GM12878 (cell line): ENCODE measurements at regions not wholly inside any gene's neighbourhood (a gene's known extent, or its start where the extent isn't known, plus 50 kb on each side); places are given as distances from the start of the nearest gene placed in this dataset.

Source experiments
- ATF7 ChIP-seq: fragments of 450-650 bp; IDR thresholded peaks from 2 replicates; pipeline ENCODE4 v1.6.1; 2016; ENCODE audit warnings: low read depth, mild to moderate bottlenecking
- CHD4 ChIP-seq: fragments of 200-600 bp; sonication (generic); IDR thresholded peaks from 2 replicates; pipeline ENCODE4 v1.6.1; 2016; ENCODE audit warnings: mild to moderate bottlenecking
- CTCF ChIP-seq, 3 experiments: IDR thresholded peaks in 2 of 3; conservative IDR thresholded peaks in 1 of 3; 2 replicates each; pipeline ENCODE4 v1.5.1; 2011; ENCODE audit warnings: low read depth in 3 of 3, low read length in 3 of 3, mild to moderate bottlenecking in 3 of 3, control low read depth in 2 of 3, moderate library complexity in 2 of 3, inconsistent platforms in 1 of 3, mixed read lengths in 1 of 3; ENCODE audit not compliant: control insufficient read depth in 2 of 3, insufficient read depth in 1 of 3; ENCODE audit errors: extremely low read depth in 1 of 3
- ELK1 ChIP-seq: IDR thresholded peaks from 2 replicates; pipeline ENCODE4 v1.6.1; 2012; ENCODE audit warnings: low read depth, low read length, improper control_type of control experiment
- EP300 ChIP-seq, 2 experiments: fragments of 150-350 bp in 1 of 2; IDR thresholded peaks; 2 replicates each; pipeline ENCODE4 v1.6.1; 2011 to 2012; ENCODE audit warnings: low read depth in 2 of 2, low read length in 2 of 2, borderline replicate concordance in 1 of 2, improper control_type of control experiment in 1 of 2, inconsistent platforms in 1 of 2; ENCODE audit not compliant: control insufficient read depth in 1 of 2
- POLR2A ChIP-seq: IDR thresholded peaks from 2 replicates; pipeline ENCODE4 v1.6.1; 2011; ENCODE audit warnings: low read depth, mild to moderate bottlenecking, low read length
- POLR2AphosphoS5 ChIP-seq: IDR thresholded peaks from 2 replicates; pipeline ENCODE4 v1.6.1; 2011; ENCODE audit warnings: mild to moderate bottlenecking, low read length, inconsistent platforms
- RAD21 ChIP-seq: IDR thresholded peaks from 2 replicates; pipeline ENCODE4 v1.6.1; 2011; ENCODE audit warnings: mild to moderate bottlenecking, low read depth, low read length, moderate library complexity; ENCODE audit not compliant: insufficient read depth
- RBBP5 ChIP-seq: fragments of 200-600 bp; sonication (generic); conservative IDR thresholded peaks from 2 replicates; pipeline ENCODE4 v1.6.1; 2016
- REST ChIP-seq: IDR thresholded peaks from 2 replicates; pipeline ENCODE4 v1.6.1; 2012; ENCODE audit warnings: mild to moderate bottlenecking, low read depth, low read length
- SMC3 ChIP-seq: IDR thresholded peaks from 2 replicates; pipeline ENCODE4 v1.6.1; 2011; ENCODE audit warnings: low read length, improper control_type of control experiment, borderline replicate concordance
- ZBTB11 ChIP-seq: fragments of 450-650 bp; formaldehyde crosslinking; IDR thresholded peaks from 2 replicates; pipeline ENCODE4 v1.5.0; 2022; ENCODE audit warnings: mild to moderate bottlenecking, missing genetic modification characterization
- ZBTB33 ChIP-seq: fragments of 450-650 bp; IDR thresholded peaks from 2 replicates; pipeline ENCODE4 v1.6.1; 2017; ENCODE audit warnings: mild to moderate bottlenecking

GRCh38 chr6:164025180-164025579 is 610.7 kb downstream of the QKI start:
- TF ChIP-seq EP300 (IDR thresholded peaks at IDR 0.05; ENCODE audit: borderline replicate concordance in 1 of 2, control insufficient read depth in 1 of 2, low read depth in 2 of 2, low read length in 2 of 2), result no peak
- TF ChIP-seq CTCF (IDR thresholded peaks at IDR 0.05 in 2 of 3, conservative IDR thresholded peaks at IDR 0.05 in 1 of 3; ENCODE audit: control insufficient read depth in 2 of 3, extremely low read depth in 1 of 3, insufficient read depth in 1 of 3, low read depth in 3 of 3, low read length in 3 of 3), result no peak
- TF ChIP-seq ATF7, result no peak
- TF ChIP-seq POLR2AphosphoS5, result no peak
- no peak for TF ChIP-seq CHD4
- TF ChIP-seq RAD21, result no peak
- no peak for TF ChIP-seq ZBTB33
- no peak for TF ChIP-seq ELK1
- TF ChIP-seq RBBP5, result no peak
- TF ChIP-seq ZBTB11 (CRISPR knock-in tag), result no peak
- no peak for TF ChIP-seq SMC3
- no peak for TF ChIP-seq REST
- no peak for TF ChIP-seq POLR2A
